HepG2 (cell line): ENCODE measurements at regions not wholly inside any gene's neighbourhood (a gene's known extent, or its start where the extent isn't known, plus 50 kb on each side); places are given as distances from the start of the nearest gene placed in this dataset.

Experiments used
- ATAC-seq: fragments of 200-7000 bp; cut with Tn5 transposase; 3 replicates; pipeline ENCODE4 v1.9.1; 2020; ENCODE audit warnings: mild to moderate bottlenecking, moderate library complexity
- BruUV-seq: library from RNA; stranded (reverse); fragments of 400-500 nt; replicated peaks from 2 replicates; lab custom pipeline; 2021; lab: Mats Ljungman, UMichigan
- CTCF ChIA-PET: fragments of 300-600 bp; formaldehyde crosslinking; extraction: SDS; loops from one replicate; lab custom pipeline; 2021; ENCODE audit warnings: low total read pairs, inconsistent platforms, low intra/inter-chr PET ratio; lab: Yijun Ruan, JAX
- POLR2A ChIA-PET: fragments of 350-600 bp; sonication (Branson Sonifier 250); formaldehyde crosslinking; loops from one replicate; lab custom pipeline; 2020; ENCODE audit warnings: antibody characterized with exemption, inconsistent platforms; lab: Yijun Ruan, JAX
- DNase-seq: peaks from one replicate; pipeline ENCODE4 v3.0.0-alpha.2; 2015; ENCODE audit warnings: low spot score
- FAIRE-seq: peaks from 3 replicates; lab custom pipeline; 2011; peaks lifted over from hg19 to GRCh38; lab: Jason Lieb, UNC
- H2AFZ ChIP-seq: one replicate; pipeline ENCODE4 v1.6.1; 2011; ENCODE audit warnings: low read length, inconsistent platforms
- H3K27ac ChIP-seq: fragments of 300-600 bp; 3 replicates; pipeline ENCODE4 v1.8.0; 2011; ENCODE audit warnings: mixed run types, mild to moderate bottlenecking, mixed read lengths, low read length, inconsistent platforms; ENCODE audit not compliant: insufficient read depth; ENCODE audit errors: extremely low read length
- H3K27me3 ChIP-seq, 2 experiments: fragments of 200-600 bp in 1 of 2; 2 replicates in 1 of 2; 3 replicates in 1 of 2; pipeline versions ENCODE4 v1.6.0 to v1.8.0; 2011; ENCODE audit warnings: low read length in 2 of 2, mild to moderate bottlenecking in 2 of 2, moderate library complexity in 2 of 2, inconsistent platforms in 1 of 2; ENCODE audit not compliant: insufficient read depth in 2 of 2, control insufficient read depth in 1 of 2
- H3K36me3 ChIP-seq, 2 experiments: fragments of 200-600 bp in 1 of 2; replicated peaks in 1 of 2; 2 replicates in 1 of 2; 3 replicates in 1 of 2; pipeline versions ENCODE4 v1.5.1 to v1.8.0; 2011; ENCODE audit warnings: low read length in 2 of 2, inconsistent platforms in 1 of 2; ENCODE audit not compliant: insufficient read depth in 2 of 2, control insufficient read depth in 1 of 2
- H3K4me1 ChIP-seq: 2 replicates; pipeline ENCODE4 v1.5.1; 2012; ENCODE audit warnings: low read length, inconsistent platforms; ENCODE audit not compliant: insufficient read depth
- H3K4me2 ChIP-seq: 2 replicates; pipeline ENCODE4 v1.6.0; 2011; ENCODE audit warnings: low read depth, low read length, inconsistent platforms
- H3K4me3 ChIP-seq, 3 experiments: fragments of 200-600 bp in 1 of 3; sonication (generic), shearing (Covaris generic) in 1 of 3; replicated peaks in 1 of 3; 2 replicates each; pipeline ENCODE4 v1.5.1; 2011 to 2016; ENCODE audit warnings: low read length in 3 of 3, inconsistent platforms in 2 of 3, low read depth in 2 of 3, mild to moderate bottlenecking in 2 of 3, control low read depth in 1 of 3, mixed read lengths in 1 of 3; ENCODE audit not compliant: insufficient read depth in 1 of 3
- H3K79me2 ChIP-seq: one replicate; pipeline ENCODE4 v1.6.1; 2011; ENCODE audit warnings: low read length, inconsistent platforms; ENCODE audit not compliant: insufficient read depth
- H3K9ac ChIP-seq: 2 replicates; pipeline ENCODE4 v1.6.0; 2011; ENCODE audit warnings: mild to moderate bottlenecking, low read depth, low read length, inconsistent platforms; ENCODE audit not compliant: insufficient read depth
- H3K9me3 ChIP-seq: 2 replicates; pipeline ENCODE4 v1.5.1; 2012; ENCODE audit warnings: mild to moderate bottlenecking, low read length
- H4K20me1 ChIP-seq: 2 replicates; pipeline ENCODE4 v1.6.0; 2011; ENCODE audit warnings: inconsistent platforms, mild to moderate bottlenecking, low read length, moderate library complexity; ENCODE audit not compliant: insufficient read depth
- ATF4 ChIP-seq, 2 experiments: fragments of 450-650 bp in 1 of 2; sonication (generic) in 1 of 2; formaldehyde crosslinking; IDR thresholded peaks; 2 replicates each; pipeline versions ENCODE4 v1.5.0 to v1.8.0; 2020 to 2022; ENCODE audit warnings: mild to moderate bottlenecking in 1 of 2, missing genetic modification reagents in 1 of 2
- CCAR2 ChIP-seq: fragments of 200-400 bp; formaldehyde crosslinking; optimal IDR thresholded peaks from 2 replicates; pipeline ENCODE3; 2018; ENCODE audit warnings: low read depth, mild to moderate bottlenecking, low read length, moderate library complexity
- DNMT3B ChIP-seq: conservative IDR thresholded peaks from 2 replicates; pipeline ENCODE4 v1.6.1; 2016; ENCODE audit warnings: missing biosample characterization, control low read depth
- FIP1L1 ChIP-seq: fragments of 200-400 bp; formaldehyde crosslinking; IDR thresholded peaks from 2 replicates; pipeline ENCODE4 v1.6.1; 2018; ENCODE audit warnings: low read depth, mild to moderate bottlenecking, low read length, moderate library complexity, borderline replicate concordance; ENCODE audit not compliant: insufficient read depth
- NAIF1 ChIP-seq: sonication (generic); formaldehyde crosslinking; IDR thresholded peaks from 2 replicates; pipeline ENCODE4 v1.5.0; 2020; ENCODE audit warnings: mild to moderate bottlenecking, missing genetic modification reagents, borderline replicate concordance
- SETDB1 ChIP-seq: sonication (generic); formaldehyde crosslinking; IDR thresholded peaks from 2 replicates; pipeline ENCODE4 v1.5.1; 2020; ENCODE audit warnings: missing genetic modification reagents, mild to moderate bottlenecking, borderline replicate concordance
- ZMAT3 ChIP-seq: sonication (generic); formaldehyde crosslinking; conservative IDR thresholded peaks from 2 replicates; pipeline ENCODE4 v1.7.0; 2021; ENCODE audit warnings: missing genetic modification reagents
- ZNF3 ChIP-seq: IDR thresholded peaks from 2 replicates; pipeline ENCODE4 v1.7.0; 2017; ENCODE audit warnings: inconsistent platforms
- ZNF382 ChIP-seq: sonication (generic); formaldehyde crosslinking; IDR thresholded peaks from 2 replicates; pipeline ENCODE4 v1.5.0; 2020; ENCODE audit warnings: missing genetic modification reagents, mild to moderate bottlenecking, borderline replicate concordance
- ZNF546 ChIP-seq: sonication (generic); formaldehyde crosslinking; conservative IDR thresholded peaks from 2 replicates; pipeline ENCODE4 v1.8.1; 2023; ENCODE audit warnings: mild to moderate bottlenecking, missing genetic modification reagents
- ZNF772 ChIP-seq: sonication (generic); formaldehyde crosslinking; IDR thresholded peaks from 2 replicates; pipeline ENCODE4 v1.5.0; 2020; ENCODE audit warnings: mild to moderate bottlenecking, missing genetic modification reagents
- WGBS: methylation state at CpG from one replicate; pipeline ENCODE4 v1.1.6; 2017; ENCODE audit warnings: low lambda C conversion rate; 5-methylcytosine and 5-hydroxymethylcytosine counted together
- in situ Hi-C: cut with HindIII; loops from 2 replicates; pipeline ENCODE4 v1.10.0; 2017; ENCODE audit warnings: low pct_unique_long_range_greater_than_20kb; ENCODE audit not compliant: extremely low pct_ligation_motif_present
- intact Hi-C: fragments of 100-400 bp; cut with micrococcal nuclease; formaldehyde crosslinking; loops from one replicate; pipeline ENCODE4 v1.10.0; 2022; ENCODE audit not compliant: unreplicated experiment

DNA sequence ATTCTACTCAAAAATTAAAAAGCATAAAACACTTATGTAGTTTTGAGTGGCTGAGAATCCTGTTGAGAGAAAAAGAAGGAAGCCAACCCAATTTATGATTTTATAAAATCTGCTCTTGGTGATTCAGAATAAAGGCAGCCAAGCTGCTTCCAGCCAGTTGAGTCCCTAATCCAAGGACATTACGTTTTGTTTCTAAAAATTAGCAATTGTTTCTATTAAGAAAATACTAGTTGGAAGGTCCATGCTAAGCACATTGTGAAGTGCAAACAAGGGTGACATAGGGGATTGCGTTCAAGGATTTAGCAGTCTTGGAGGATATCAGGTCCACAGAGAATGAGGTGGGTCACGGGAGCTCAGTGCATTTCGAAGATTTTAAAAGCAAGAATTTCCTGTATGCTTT, 987.7 kb downstream of the TYW1 start:
- H3K36me3 ChIP-seq, result no peaks in the 10 kb centered on the region
- H3K4me3 ChIP-seq, result no peak overlapping the region
- H3K4me2 ChIP-seq, result no peak overlapping the region
- ATAC-seq, result no peak
- 0 out of 5 replicates have a peak, but pooled peaks cover 0 to 3% of the 10 kb centered on the region in 2 experiments for H3K27me3 ChIP-seq
- no TSS peak for BruUV-seq
- WGBS, result 10% methylated on average over 4 of the region's 4 CpGs
- intact Hi-C loops, result no loop called here
- H2AFZ ChIP-seq, result no peak overlapping the region
- H3K9me3 ChIP-seq, result no peaks in the 10 kb centered on the region
- no peaks in the 10 kb centered on the region for H4K20me1 ChIP-seq
- ChIA-PET POLR2A (no interaction called here), CTCF (no interaction called here)
- no peak for DNase-seq
- in situ Hi-C loops, result no loop called here
- FAIRE-seq, result no peak
- TF ChIP-seq ZNF772 (no peak), CCAR2 (no peak), NAIF1 (CRISPR knock-in tag) (no peak), ATF4 (CRISPR knock-in tag; IDR thresholded peaks at IDR 0.05) (no peak)
- H3K79me2 ChIP-seq, result no peaks in the 10 kb centered on the region
- H3K9ac ChIP-seq, result no peak overlapping the region
- H3K27ac ChIP-seq, result no peak overlapping the region
- no peaks in the 10 kb centered on the region for H3K4me1 ChIP-seq

GRCh38 chr7:67989142-67989541, 992.5 kb downstream of the TYW1 start:
- DNase-seq (no peak), FAIRE-seq (no peak), ATAC-seq (no peak)
- no peak overlapping the region for H3K4me2 ChIP-seq
- no peak overlapping the region for H3K4me3 ChIP-seq
- ChIA-PET POLR2A (no interaction called here), CTCF (no interaction called here)
- H2AFZ ChIP-seq, result no peak overlapping the region
- 0 out of 5 replicates have a peak, but pooled peaks cover 0 to 3% of the 10 kb centered on the region in 2 experiments for H3K27me3 ChIP-seq
- TF ChIP-seq SETDB1 (no peak), DNMT3B (CRISPR knock-in tag) (no peak), ZMAT3 (CRISPR knock-in tag) (no peak), FIP1L1 (no peak), ZNF382 (CRISPR knock-in tag) (no peak), ZNF546 (CRISPR knock-in tag) (no peak), ZNF3 (no peak)
- WGBS, result 12% methylated on average over 4 of the region's 4 CpGs
- H3K9ac ChIP-seq, result no peak overlapping the region
- H3K36me3 ChIP-seq, result no peaks in the 10 kb centered on the region
- no peaks in the 10 kb centered on the region for H3K9me3 ChIP-seq
- BruUV-seq, result no TSS peak
- H4K20me1 ChIP-seq, result no peaks in the 10 kb centered on the region
- in situ Hi-C loops, result no loop called here
- no peak overlapping the region for H3K27ac ChIP-seq
- intact Hi-C loops, result no loop called here
- H3K79me2 ChIP-seq, result no peaks in the 10 kb centered on the region
- H3K4me1 ChIP-seq, result no peaks in the 10 kb centered on the region
